Ishikawa (cell line): ENCODE measurements at regions not wholly inside any gene's neighbourhood (a gene's known extent, or its start where the extent isn't known, plus 50 kb on each side); places are given as distances from the start of the nearest gene placed in this dataset.

Experiments
- CREB1 ChIP-seq: IDR thresholded peaks from 2 replicates; pipeline ENCODE4 v1.6.1; 2012; ENCODE audit warnings: low read depth
- EGR1 ChIP-seq: IDR thresholded peaks from 2 replicates; pipeline ENCODE4 v1.6.1; 2012
- EP300 ChIP-seq: IDR thresholded peaks from 2 replicates; pipeline ENCODE4 v1.6.1; 2012; ENCODE audit warnings: borderline replicate concordance
- FOXM1 ChIP-seq: IDR thresholded peaks from 2 replicates; pipeline ENCODE4 v1.6.1; 2012; ENCODE audit warnings: low read depth, borderline replicate concordance
- NFIC ChIP-seq: IDR thresholded peaks from 2 replicates; pipeline ENCODE4 v1.6.1; 2012
- RAD21 ChIP-seq: IDR thresholded peaks from 2 replicates; pipeline ENCODE4 v1.6.1; 2012; ENCODE audit warnings: low read depth
- TAF1 ChIP-seq: IDR thresholded peaks from 2 replicates; pipeline ENCODE4 v1.6.1; 2012; ENCODE audit warnings: low read depth, mild to moderate bottlenecking
- YY1 ChIP-seq: IDR thresholded peaks from 2 replicates; pipeline ENCODE4 v1.6.1; 2012; ENCODE audit warnings: low read depth
- TF ChIP-seq, protein P1 (sequence below): IDR thresholded peaks from 2 replicates; pipeline ENCODE4 v1.6.1; 2012
- TF ChIP-seq, protein P2 (sequence below): IDR thresholded peaks from 2 replicates; pipeline ENCODE4 v1.6.1; 2012; ENCODE audit warnings: low read depth, mild to moderate bottlenecking

DNA sequence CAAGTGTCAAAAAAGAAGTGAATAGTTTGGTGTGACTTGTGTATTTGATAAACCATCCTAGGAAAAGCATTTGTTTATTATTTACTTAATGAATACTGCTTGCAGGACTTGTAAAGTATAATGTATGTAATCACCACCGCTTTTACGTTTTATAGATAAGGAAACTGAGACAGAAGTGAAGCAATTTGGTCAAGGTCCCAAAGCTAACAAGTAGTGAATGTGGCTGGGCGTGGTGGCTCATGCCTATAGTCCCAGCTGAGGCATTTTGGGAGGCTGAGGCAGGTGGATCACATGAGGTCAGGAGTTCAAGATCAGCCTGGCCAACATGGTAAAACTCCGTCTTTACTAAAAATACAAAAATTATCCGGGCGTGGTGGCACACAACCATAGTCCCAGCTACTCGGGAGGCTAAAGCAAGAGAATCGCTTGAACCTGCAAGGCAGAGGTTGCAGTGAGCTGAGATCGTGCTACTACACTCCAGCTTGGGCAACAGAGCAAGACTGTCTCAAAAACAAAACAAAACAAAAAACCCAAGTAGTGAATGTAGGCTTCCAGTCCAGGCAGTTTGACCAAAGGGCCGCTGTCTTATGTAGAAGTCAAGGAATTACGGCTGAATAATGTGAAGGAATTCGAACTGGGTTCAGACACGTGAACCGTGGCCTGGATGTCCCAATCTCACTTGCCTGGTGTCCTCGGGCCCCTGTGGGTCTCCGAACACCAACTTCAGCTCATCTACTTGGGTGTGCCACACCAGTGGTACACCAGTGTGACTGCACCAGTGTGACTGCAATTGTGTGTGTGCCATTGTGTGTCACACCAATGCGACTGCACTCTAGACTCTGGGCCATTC, 88.3 kb upstream of the MED13L start:
- no peak for TF ChIP-seq YY1
- TF ChIP-seq, protein P1, sequence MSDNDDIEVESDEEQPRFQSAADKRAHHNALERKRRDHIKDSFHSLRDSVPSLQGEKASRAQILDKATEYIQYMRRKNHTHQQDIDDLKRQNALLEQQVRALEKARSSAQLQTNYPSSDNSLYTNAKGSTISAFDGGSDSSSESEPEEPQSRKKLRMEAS: no peak
- no peak for TF ChIP-seq NFIC
- TF ChIP-seq, protein P2, sequence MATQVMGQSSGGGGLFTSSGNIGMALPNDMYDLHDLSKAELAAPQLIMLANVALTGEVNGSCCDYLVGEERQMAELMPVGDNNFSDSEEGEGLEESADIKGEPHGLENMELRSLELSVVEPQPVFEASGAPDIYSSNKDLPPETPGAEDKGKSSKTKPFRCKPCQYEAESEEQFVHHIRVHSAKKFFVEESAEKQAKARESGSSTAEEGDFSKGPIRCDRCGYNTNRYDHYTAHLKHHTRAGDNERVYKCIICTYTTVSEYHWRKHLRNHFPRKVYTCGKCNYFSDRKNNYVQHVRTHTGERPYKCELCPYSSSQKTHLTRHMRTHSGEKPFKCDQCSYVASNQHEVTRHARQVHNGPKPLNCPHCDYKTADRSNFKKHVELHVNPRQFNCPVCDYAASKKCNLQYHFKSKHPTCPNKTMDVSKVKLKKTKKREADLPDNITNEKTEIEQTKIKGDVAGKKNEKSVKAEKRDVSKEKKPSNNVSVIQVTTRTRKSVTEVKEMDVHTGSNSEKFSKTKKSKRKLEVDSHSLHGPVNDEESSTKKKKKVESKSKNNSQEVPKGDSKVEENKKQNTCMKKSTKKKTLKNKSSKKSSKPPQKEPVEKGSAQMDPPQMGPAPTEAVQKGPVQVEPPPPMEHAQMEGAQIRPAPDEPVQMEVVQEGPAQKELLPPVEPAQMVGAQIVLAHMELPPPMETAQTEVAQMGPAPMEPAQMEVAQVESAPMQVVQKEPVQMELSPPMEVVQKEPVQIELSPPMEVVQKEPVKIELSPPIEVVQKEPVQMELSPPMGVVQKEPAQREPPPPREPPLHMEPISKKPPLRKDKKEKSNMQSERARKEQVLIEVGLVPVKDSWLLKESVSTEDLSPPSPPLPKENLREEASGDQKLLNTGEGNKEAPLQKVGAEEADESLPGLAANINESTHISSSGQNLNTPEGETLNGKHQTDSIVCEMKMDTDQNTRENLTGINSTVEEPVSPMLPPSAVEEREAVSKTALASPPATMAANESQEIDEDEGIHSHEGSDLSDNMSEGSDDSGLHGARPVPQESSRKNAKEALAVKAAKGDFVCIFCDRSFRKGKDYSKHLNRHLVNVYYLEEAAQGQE: no peak
- no peak for TF ChIP-seq TAF1
- TF ChIP-seq RAD21: no peak
- no peak for TF ChIP-seq EGR1
- no peak for TF ChIP-seq EP300
- TF ChIP-seq FOXM1: no peak
- TF ChIP-seq CREB1: no peak
